ENCODE measurements at regions not wholly inside any gene's neighbourhood (a gene's known extent, or its start where the extent isn't known, plus 50 kb on each side); places are given as distances from the start of the nearest gene placed in this dataset.

GRCh38 chr21:41048145-41048544, 119.8 kb upstream of the BACE2 start:
- TF ChIP-seq, protein P1, sequence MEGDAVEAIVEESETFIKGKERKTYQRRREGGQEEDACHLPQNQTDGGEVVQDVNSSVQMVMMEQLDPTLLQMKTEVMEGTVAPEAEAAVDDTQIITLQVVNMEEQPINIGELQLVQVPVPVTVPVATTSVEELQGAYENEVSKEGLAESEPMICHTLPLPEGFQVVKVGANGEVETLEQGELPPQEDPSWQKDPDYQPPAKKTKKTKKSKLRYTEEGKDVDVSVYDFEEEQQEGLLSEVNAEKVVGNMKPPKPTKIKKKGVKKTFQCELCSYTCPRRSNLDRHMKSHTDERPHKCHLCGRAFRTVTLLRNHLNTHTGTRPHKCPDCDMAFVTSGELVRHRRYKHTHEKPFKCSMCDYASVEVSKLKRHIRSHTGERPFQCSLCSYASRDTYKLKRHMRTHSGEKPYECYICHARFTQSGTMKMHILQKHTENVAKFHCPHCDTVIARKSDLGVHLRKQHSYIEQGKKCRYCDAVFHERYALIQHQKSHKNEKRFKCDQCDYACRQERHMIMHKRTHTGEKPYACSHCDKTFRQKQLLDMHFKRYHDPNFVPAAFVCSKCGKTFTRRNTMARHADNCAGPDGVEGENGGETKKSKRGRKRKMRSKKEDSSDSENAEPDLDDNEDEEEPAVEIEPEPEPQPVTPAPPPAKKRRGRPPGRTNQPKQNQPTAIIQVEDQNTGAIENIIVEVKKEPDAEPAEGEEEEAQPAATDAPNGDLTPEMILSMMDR (IDR thresholded peaks at IDR 0.05), result no peak
- no peak for TF ChIP-seq POLR2A (IDR thresholded peaks at IDR 0.05)

All from adrenal gland (tissue), 5 donors.